Keratinocyte (primary cell): ENCODE measurements at regions not wholly inside any gene's neighbourhood (a gene's known extent, or its start where the extent isn't known, plus 50 kb on each side); places are given as distances from the start of the nearest gene placed in this dataset.

Experiments used
- EZH2 ChIP-seq: IDR thresholded peaks from one replicate; pipeline ENCODE4 v1.6.1; 2012; ENCODE audit warnings: inconsistent platforms, mild to moderate bottlenecking, low read length, moderate library complexity
- TF ChIP-seq, protein P1 (sequence below), 3 experiments: IDR thresholded peaks in 1 of 3; conservative IDR thresholded peaks in 1 of 3; optimal IDR thresholded peaks in 1 of 3; 2 replicates in 2 of 3; 3 replicates in 1 of 3; pipeline versions ENCODE3 to v1.5.1; 2011; ENCODE audit warnings: low read length in 3 of 3, mild to moderate bottlenecking in 3 of 3, moderate library complexity in 2 of 3, control low read depth in 1 of 3, inconsistent platforms in 1 of 3; ENCODE audit not compliant: insufficient read depth in 2 of 3; ENCODE audit errors: extremely low read depth in 1 of 3

DNA sequence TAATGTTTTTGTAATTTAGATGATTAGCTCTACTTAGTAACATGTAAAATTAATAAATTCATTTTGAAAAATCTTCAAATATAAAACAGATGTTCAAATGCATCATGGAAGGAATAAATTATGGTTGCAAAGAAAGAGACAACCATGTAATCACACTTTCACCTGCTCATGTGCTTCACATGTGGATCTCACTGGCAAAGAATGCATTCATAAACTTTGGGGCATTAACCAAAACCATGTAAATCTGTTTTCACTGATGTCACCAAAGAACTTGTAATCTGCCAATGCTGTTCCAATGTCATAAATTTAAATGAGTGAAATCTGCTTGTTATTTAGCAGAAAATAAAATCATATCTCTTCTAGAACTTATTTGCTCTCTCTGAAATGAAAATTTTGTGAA is 142.7 kb downstream of the TENT5A start:
- TF ChIP-seq, protein P1, sequence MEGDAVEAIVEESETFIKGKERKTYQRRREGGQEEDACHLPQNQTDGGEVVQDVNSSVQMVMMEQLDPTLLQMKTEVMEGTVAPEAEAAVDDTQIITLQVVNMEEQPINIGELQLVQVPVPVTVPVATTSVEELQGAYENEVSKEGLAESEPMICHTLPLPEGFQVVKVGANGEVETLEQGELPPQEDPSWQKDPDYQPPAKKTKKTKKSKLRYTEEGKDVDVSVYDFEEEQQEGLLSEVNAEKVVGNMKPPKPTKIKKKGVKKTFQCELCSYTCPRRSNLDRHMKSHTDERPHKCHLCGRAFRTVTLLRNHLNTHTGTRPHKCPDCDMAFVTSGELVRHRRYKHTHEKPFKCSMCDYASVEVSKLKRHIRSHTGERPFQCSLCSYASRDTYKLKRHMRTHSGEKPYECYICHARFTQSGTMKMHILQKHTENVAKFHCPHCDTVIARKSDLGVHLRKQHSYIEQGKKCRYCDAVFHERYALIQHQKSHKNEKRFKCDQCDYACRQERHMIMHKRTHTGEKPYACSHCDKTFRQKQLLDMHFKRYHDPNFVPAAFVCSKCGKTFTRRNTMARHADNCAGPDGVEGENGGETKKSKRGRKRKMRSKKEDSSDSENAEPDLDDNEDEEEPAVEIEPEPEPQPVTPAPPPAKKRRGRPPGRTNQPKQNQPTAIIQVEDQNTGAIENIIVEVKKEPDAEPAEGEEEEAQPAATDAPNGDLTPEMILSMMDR (optimal IDR thresholded peaks at IDR 0.05 in 1 of 3, IDR thresholded peaks at IDR 0.05 in 1 of 3, conservative IDR thresholded peaks at IDR 0.05 in 1 of 3; ENCODE audit: extremely low read depth in 1 of 3, insufficient read depth in 2 of 3, low read length in 3 of 3), result no peak
- no peak for TF ChIP-seq EZH2
